Hematopoietic multipotent progenitor cell treated with erythropoietin and hydrocortisone succinate and interleukin-3 and kit ligand, for 8 days (in vitro differentiated cells): ENCODE measurements at regions not wholly inside any gene's neighbourhood (a gene's known extent, or its start where the extent isn't known, plus 50 kb on each side); places are given as distances from the start of the nearest gene placed in this dataset.

Experiments used
- DNase-seq: peaks from one replicate; pipeline ENCODE4 v3.0.0-alpha.2; 2015

- DNase-seq, result no peak
Observed at GRCh38 chr2:21650569-21650968, 526.8 kb downstream of the TDRD15 start.

- no peak for DNase-seq
Observed at GRCh38 chr2:21655136-21655535, 531.4 kb downstream of the TDRD15 start.

GRCh38 chr2:21656330-21657075 is 532.7 kb downstream of the TDRD15 start:
- DNase-seq, result no peak

- no peak for DNase-seq
Observed at GRCh38 chr2:21657445-21657844, 533.7 kb downstream of the TDRD15 start.

- DNase-seq, result no peak
Observed at GRCh38 chr2:21658269-21658668, 534.5 kb downstream of the TDRD15 start.

GRCh38 chr2:21658907-21659477 is 535.2 kb downstream of the TDRD15 start:
- no peak for DNase-seq

GRCh38 chr2:21664083-21664482 is 540.3 kb downstream of the TDRD15 start:
- DNase-seq, result no peak

GRCh38 chr2:21667638-21668037 is 543.9 kb downstream of the TDRD15 start:
- no peak for DNase-seq

- DNase-seq, result no peak
Observed at GRCh38 chr2:21668078-21668710, 544.4 kb downstream of the TDRD15 start.

- no peak for DNase-seq
Observed at GRCh38 chr2:21676041-21676440, 552.3 kb downstream of the TDRD15 start.

GRCh38 chr2:21676676-21677075 is 552.9 kb downstream of the TDRD15 start:
- DNase-seq, result no peak

GRCh38 chr2:21683838-21684237 is 560.1 kb downstream of the TDRD15 start:
- no peak for DNase-seq

- DNase-seq, result no peak
Observed at GRCh38 chr2:21687589-21687988, 563.8 kb downstream of the TDRD15 start.

- DNase-seq, result no peak
Observed at GRCh38 chr2:21690005-21690404, 566.2 kb downstream of the TDRD15 start.

- no peak for DNase-seq
Observed at GRCh38 chr2:21693081-21693480, 569.3 kb downstream of the TDRD15 start.

- no peak for DNase-seq
Observed at GRCh38 chr2:21694079-21694878, 570.5 kb downstream of the TDRD15 start.

GRCh38 chr2:21696900-21697299 is 573.1 kb downstream of the TDRD15 start:
- no peak for DNase-seq

- DNase-seq, result no peak
Observed at GRCh38 chr2:21700644-21701043, 576.9 kb downstream of the TDRD15 start.

- DNase-seq, result no peak
Observed at GRCh38 chr2:21710031-21710430, 586.3 kb downstream of the TDRD15 start.

- no peak for DNase-seq
Observed at GRCh38 chr2:21710496-21710895, 586.7 kb downstream of the TDRD15 start.

- DNase-seq, result no peak
Observed at GRCh38 chr2:21715887-21716286, 592.1 kb downstream of the TDRD15 start.

GRCh38 chr2:21727101-21727500 is 603.3 kb downstream of the TDRD15 start:
- no peak for DNase-seq

GRCh38 chr2:21728133-21728532 is 604.4 kb downstream of the TDRD15 start:
- DNase-seq, result no peak

GRCh38 chr2:21730141-21730540 is 606.4 kb downstream of the TDRD15 start:
- DNase-seq, result no peak
